VCaP (cell line): ENCODE measurements at regions not wholly inside any gene's neighbourhood (a gene's known extent, or its start where the extent isn't known, plus 50 kb on each side); places are given as distances from the start of the nearest gene placed in this dataset.

Experiments used
- H3K27ac ChIP-seq: fragments of 450-650 bp; 2 replicates; pipeline ENCODE4 v1.5.1; 2017
- CTCF ChIP-seq: fragments of 450-650 bp; conservative IDR thresholded peaks from 2 replicates; pipeline ENCODE4 v1.5.1; 2017; ENCODE audit warnings: mild to moderate bottlenecking, moderate library complexity

- TF ChIP-seq CTCF = no peak
- H3K27ac ChIP-seq = peak overlapping the region; percentile 31
Observed at GRCh38 chr12:48286665-48287064, 64.1 kb downstream of the ZNF641 start.

- no peak for TF ChIP-seq CTCF
- peak overlapping the region; percentile 31 for H3K27ac ChIP-seq
Observed at GRCh38 chr12:48285751-48286650, 64.7 kb downstream of the ZNF641 start.

GRCh38 chr12:48281811-48282210 is 68.9 kb downstream of the ZNF641 start:
- H3K27ac ChIP-seq = peak overlapping the region; percentile 63
- no peak for TF ChIP-seq CTCF

DNA sequence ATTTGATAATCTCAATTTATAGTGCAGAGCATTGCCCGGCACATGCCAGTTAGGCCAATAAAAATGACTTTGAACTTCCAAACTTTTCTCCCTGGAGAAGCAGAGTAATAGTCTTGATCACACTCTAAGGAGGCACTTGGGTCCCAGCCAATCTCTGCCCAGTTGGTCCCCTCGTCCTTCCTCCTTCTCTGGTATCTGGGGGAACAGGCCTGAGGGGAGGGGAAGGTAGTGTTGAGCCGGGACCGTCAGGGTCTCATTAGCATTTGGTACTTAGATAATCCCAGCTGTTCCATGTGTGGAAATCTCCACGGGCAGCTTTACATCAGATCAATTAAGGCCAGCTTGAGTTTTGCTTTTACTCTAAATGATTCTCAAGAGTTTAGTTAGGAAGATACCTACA is 70.1 kb downstream of the ZNF641 start:
- TF ChIP-seq CTCF = no peak
- H3K27ac ChIP-seq = no peak overlapping the region; the same call in 1 of the 2 replicates

DNA sequence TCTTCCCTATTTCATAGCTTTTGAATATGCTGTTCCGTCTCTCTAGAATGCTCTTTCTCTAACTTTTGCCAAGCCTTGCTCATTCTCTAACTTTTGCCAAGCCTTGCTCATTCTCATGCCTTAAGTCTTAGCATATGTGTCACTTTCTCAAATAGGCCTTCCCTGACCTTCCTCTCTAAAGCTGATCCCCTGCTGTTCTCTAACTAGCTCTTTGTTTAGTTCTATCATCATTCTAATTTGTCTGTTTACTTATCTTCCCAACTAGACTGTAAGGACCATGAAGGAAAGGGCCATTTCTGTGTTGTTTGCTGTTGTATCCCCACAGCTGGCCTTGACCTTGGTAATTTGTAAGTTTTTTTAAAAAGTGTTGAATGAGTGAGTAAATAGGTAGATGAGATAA is 71.1 kb downstream of the ZNF641 start:
- no peak for TF ChIP-seq CTCF
- no peak overlapping the region for H3K27ac ChIP-seq

DNA sequence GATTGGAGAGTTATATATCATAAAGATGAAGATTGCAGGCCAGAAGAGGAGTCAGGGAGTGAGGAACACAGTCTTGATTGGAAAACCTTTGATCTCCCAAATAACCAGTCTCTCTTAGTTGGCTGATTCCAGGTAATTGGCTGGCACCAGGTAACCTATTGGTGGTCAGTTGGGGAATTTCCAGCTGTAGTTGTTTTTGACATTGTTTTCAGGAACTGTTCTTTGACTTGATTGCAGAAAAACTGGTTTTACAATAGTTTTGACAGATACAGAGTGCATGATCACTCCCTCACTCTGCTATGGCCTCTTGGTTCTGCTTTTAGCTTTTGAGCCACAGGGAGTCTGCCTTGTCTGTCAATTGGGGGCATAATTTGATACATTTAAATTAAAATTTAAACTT is 71.6 kb downstream of the ZNF641 start:
- TF ChIP-seq CTCF = no peak
- H3K27ac ChIP-seq = no peak overlapping the region

DNA sequence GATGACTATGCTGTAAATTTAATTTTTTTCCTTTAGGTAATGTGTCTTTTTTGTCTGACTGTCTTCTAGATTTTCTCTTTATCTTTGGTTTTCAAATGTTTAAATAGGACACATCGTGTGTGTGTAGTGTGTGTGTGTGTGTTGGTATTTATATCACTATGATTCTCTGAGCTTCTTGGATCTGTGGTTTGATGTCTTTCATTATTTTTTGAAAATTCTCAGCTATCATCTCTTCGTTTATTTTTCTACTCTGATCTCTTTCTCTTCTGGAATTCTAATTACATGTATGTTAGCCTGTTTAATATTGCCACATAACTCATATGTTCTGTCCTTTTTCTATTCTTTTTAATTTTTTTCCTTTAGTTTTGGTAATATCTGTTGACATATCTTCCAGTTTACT is 73.5 kb upstream of the OR10AD1 start:
- H3K27ac ChIP-seq = no peak overlapping the region
- TF ChIP-seq CTCF = no peak
